ENCODE measurements at regions not wholly inside any gene's neighbourhood (a gene's known extent, or its start where the extent isn't known, plus 50 kb on each side); places are given as distances from the start of the nearest gene placed in this dataset.

DNA sequence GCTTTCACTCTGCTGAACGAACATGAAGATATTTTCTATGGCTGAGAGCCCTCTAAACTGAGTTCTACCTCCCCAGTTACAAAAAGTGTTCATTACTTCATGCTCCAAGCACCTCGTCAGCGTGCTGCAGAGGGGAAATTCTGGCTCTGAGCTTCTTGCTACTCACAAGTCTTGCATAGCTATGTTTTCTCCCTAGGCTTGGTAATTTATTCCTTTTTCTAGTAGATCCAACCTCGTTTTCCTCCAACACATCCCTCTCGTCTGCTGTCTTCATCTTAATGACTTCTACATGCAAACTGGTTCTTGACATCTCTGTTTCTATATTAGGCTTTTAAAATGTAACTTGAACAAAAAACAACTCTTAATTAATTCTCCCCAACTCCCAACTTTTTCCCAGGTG is 1034.5 kb downstream of the REEP3 start:
- TF ChIP-seq, protein P1, sequence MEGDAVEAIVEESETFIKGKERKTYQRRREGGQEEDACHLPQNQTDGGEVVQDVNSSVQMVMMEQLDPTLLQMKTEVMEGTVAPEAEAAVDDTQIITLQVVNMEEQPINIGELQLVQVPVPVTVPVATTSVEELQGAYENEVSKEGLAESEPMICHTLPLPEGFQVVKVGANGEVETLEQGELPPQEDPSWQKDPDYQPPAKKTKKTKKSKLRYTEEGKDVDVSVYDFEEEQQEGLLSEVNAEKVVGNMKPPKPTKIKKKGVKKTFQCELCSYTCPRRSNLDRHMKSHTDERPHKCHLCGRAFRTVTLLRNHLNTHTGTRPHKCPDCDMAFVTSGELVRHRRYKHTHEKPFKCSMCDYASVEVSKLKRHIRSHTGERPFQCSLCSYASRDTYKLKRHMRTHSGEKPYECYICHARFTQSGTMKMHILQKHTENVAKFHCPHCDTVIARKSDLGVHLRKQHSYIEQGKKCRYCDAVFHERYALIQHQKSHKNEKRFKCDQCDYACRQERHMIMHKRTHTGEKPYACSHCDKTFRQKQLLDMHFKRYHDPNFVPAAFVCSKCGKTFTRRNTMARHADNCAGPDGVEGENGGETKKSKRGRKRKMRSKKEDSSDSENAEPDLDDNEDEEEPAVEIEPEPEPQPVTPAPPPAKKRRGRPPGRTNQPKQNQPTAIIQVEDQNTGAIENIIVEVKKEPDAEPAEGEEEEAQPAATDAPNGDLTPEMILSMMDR (tag by site-specific recombination; IDR thresholded peaks at IDR 0.05) = no peak
- no peak for TF ChIP-seq ZNF791 (tag by site-specific recombination; IDR thresholded peaks at IDR 0.05)
- TF ChIP-seq ZNF391 (tag by site-specific recombination; IDR thresholded peaks at IDR 0.05; ENCODE audit: borderline replicate concordance, low read depth) = no peak
- TF ChIP-seq, protein P2, sequence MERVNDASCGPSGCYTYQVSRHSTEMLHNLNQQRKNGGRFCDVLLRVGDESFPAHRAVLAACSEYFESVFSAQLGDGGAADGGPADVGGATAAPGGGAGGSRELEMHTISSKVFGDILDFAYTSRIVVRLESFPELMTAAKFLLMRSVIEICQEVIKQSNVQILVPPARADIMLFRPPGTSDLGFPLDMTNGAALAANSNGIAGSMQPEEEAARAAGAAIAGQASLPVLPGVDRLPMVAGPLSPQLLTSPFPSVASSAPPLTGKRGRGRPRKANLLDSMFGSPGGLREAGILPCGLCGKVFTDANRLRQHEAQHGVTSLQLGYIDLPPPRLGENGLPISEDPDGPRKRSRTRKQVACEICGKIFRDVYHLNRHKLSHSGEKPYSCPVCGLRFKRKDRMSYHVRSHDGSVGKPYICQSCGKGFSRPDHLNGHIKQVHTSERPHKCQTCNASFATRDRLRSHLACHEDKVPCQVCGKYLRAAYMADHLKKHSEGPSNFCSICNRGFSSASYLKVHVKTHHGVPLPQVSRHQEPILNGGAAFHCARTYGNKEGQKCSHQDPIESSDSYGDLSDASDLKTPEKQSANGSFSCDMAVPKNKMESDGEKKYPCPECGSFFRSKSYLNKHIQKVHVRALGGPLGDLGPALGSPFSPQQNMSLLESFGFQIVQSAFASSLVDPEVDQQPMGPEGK (tag by site-specific recombination; IDR thresholded peaks at IDR 0.05) = no peak
